ENCODE measurements at regions not wholly inside any gene's neighbourhood (a gene's known extent, or its start where the extent isn't known, plus 50 kb on each side); places are given as distances from the start of the nearest gene placed in this dataset.

- Mint-ChIP-seq H3K4me3 (ENCODE audit: low read depth) (no peak overlapping the region), H3K36me3 (ENCODE audit: insufficient read depth) (no peaks in the 10 kb centered on the region), H3K4me1 (ENCODE audit: low read depth) (no peaks in the 10 kb centered on the region), H3K27me3 (peaks cover 4% of the 10 kb centered on the region), H3K27ac (no peak overlapping the region), H3K9me3 (ENCODE audit: low read depth) (no peaks in the 10 kb centered on the region)
- TF ChIP-seq CTCF (IDR thresholded peaks at IDR 0.05; ENCODE audit: unreplicated experiment): no peak
- DNase-seq (ENCODE audit: low spot score, unreplicated experiment): no peak
These were observed 402.7 kb upstream of the TNC start for GRCh38 chr9:115520646-115521045.

GRCh38 chr9:115522912-115523311, 405.0 kb upstream of the TNC start:
- Mint-ChIP-seq H3K36me3 (ENCODE audit: insufficient read depth) (no peaks in the 10 kb centered on the region), H3K27me3 (peaks cover 4% of the 10 kb centered on the region), H3K4me3 (ENCODE audit: low read depth) (no peak overlapping the region), H3K9me3 (ENCODE audit: low read depth) (no peaks in the 10 kb centered on the region), H3K27ac (no peak overlapping the region), H3K4me1 (ENCODE audit: low read depth) (no peaks in the 10 kb centered on the region)
- DNase-seq (ENCODE audit: low spot score, unreplicated experiment): no peak
- TF ChIP-seq CTCF (IDR thresholded peaks at IDR 0.05; ENCODE audit: unreplicated experiment): no peak

- Mint-ChIP-seq H3K27me3 (peaks cover 4% of the 10 kb centered on the region), H3K27ac (no peak overlapping the region)
These were observed 406.6 kb upstream of the TNC start for GRCh38 chr9:115524453-115525059.

GRCh38 chr9:115525111-115526058, 407.4 kb upstream of the TNC start:
- peaks cover 4% of the 10 kb centered on the region for H3K27me3 Mint-ChIP-seq
- TF ChIP-seq CTCF (IDR thresholded peaks at IDR 0.05; ENCODE audit: unreplicated experiment): no peak
- no peak overlapping the region for H3K4me3 Mint-ChIP-seq (ENCODE audit: low read depth)
- no peak overlapping the region for H3K27ac Mint-ChIP-seq
- H3K4me1 Mint-ChIP-seq (ENCODE audit: low read depth): no peaks in the 10 kb centered on the region
- no peaks in the 10 kb centered on the region for H3K9me3 Mint-ChIP-seq (ENCODE audit: low read depth)
- DNase-seq (ENCODE audit: low spot score, unreplicated experiment): no peak
- H3K36me3 Mint-ChIP-seq (ENCODE audit: insufficient read depth): no peaks in the 10 kb centered on the region

More at GRCh38 chr9:115524453-115525059, 406.6 kb upstream of the TNC start:
- peak; percentile 79 for TF ChIP-seq CTCF (IDR thresholded peaks at IDR 0.05; ENCODE audit: unreplicated experiment)
- DNase-seq (ENCODE audit: low spot score, unreplicated experiment): no peak
- Mint-ChIP-seq H3K4me3 (ENCODE audit: low read depth) (no peak overlapping the region), H3K4me1 (ENCODE audit: low read depth) (no peaks in the 10 kb centered on the region), H3K36me3 (ENCODE audit: insufficient read depth) (no peaks in the 10 kb centered on the region), H3K9me3 (ENCODE audit: low read depth) (no peaks in the 10 kb centered on the region)

- no peak for TF ChIP-seq CTCF (IDR thresholded peaks at IDR 0.05; ENCODE audit: unreplicated experiment)
- Mint-ChIP-seq H3K27ac (no peak overlapping the region), H3K9me3 (ENCODE audit: low read depth) (no peaks in the 10 kb centered on the region), H3K4me1 (ENCODE audit: low read depth) (no peaks in the 10 kb centered on the region), H3K27me3 (no peaks in the 10 kb centered on the region), H3K4me3 (ENCODE audit: low read depth) (no peak overlapping the region), H3K36me3 (ENCODE audit: insufficient read depth) (no peaks in the 10 kb centered on the region)
- DNase-seq (ENCODE audit: low spot score, unreplicated experiment): no peak
These were observed 413.6 kb upstream of the TNC start for GRCh38 chr9:115531410-115532125.
